Liver (tissue), 3 donors: ENCODE measurements at regions not wholly inside any gene's neighbourhood (a gene's known extent, or its start where the extent isn't known, plus 50 kb on each side); places are given as distances from the start of the nearest gene placed in this dataset.

ENCODE experiments used
- FOXA1 ChIP-seq: IDR thresholded peaks from 2 replicates; pipeline ENCODE4 v1.6.1; 2016; ENCODE audit warnings: antibody characterized with exemption
- RAD21 ChIP-seq, 2 donors: IDR thresholded peaks; 2 replicates each; pipeline ENCODE4 v1.6.1; 2016; ENCODE audit warnings: antibody characterized with exemption in 2 of 2, mild to moderate bottlenecking in 2 of 2
- SP1 ChIP-seq: IDR thresholded peaks from 2 replicates; pipeline ENCODE4 v1.6.1; 2018; ENCODE audit warnings: antibody characterized with exemption, mild to moderate bottlenecking
- YY1 ChIP-seq: IDR thresholded peaks from 2 replicates; pipeline ENCODE4 v1.6.1; 2016; ENCODE audit warnings: antibody characterized with exemption, mild to moderate bottlenecking
- TF ChIP-seq, protein P1 (sequence below): fragments of 150-350 bp; IDR thresholded peaks from 2 replicates; pipeline ENCODE4 v1.5.1; 2017; ENCODE audit warnings: improper control_type of control experiment, low read depth, low read length; ENCODE audit not compliant: missing input control
- TF ChIP-seq, protein P2 (sequence below): IDR thresholded peaks from 2 replicates; pipeline ENCODE4 v1.6.1; 2016; ENCODE audit warnings: antibody characterized with exemption, mild to moderate bottlenecking
- TF ChIP-seq, protein P3 (sequence below): IDR thresholded peaks from 2 replicates; pipeline ENCODE4 v1.6.1; 2016; ENCODE audit warnings: antibody characterized with exemption
- donor health status: healthy.
- donor health status: healthy.

DNA sequence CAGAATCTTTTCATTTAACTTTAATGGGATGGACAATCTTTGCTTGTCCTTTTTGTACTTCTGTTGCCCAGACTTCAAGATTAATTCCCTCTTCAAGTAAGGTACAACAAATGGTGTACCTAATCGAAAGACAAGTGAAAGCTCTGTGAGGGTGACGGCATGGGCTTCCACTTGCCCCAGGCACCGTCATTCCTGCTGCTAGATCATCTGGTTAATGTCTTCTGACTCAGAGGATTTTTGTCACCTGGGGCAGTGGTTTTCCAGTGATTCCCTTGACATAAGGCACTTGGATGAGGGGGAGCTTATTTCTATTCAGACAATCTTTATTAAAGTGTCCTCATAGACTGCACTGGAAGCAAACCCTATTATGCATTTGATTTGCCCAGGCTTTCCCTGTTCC is 977.0 kb upstream of the AMELY start:
- TF ChIP-seq, protein P1, sequence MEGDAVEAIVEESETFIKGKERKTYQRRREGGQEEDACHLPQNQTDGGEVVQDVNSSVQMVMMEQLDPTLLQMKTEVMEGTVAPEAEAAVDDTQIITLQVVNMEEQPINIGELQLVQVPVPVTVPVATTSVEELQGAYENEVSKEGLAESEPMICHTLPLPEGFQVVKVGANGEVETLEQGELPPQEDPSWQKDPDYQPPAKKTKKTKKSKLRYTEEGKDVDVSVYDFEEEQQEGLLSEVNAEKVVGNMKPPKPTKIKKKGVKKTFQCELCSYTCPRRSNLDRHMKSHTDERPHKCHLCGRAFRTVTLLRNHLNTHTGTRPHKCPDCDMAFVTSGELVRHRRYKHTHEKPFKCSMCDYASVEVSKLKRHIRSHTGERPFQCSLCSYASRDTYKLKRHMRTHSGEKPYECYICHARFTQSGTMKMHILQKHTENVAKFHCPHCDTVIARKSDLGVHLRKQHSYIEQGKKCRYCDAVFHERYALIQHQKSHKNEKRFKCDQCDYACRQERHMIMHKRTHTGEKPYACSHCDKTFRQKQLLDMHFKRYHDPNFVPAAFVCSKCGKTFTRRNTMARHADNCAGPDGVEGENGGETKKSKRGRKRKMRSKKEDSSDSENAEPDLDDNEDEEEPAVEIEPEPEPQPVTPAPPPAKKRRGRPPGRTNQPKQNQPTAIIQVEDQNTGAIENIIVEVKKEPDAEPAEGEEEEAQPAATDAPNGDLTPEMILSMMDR, result no peak
- TF ChIP-seq RAD21 (IDR thresholded peaks at IDR 0.05) (no peak), FOXA1 (no peak), YY1 (no peak), SP1 (no peak)
- TF ChIP-seq, protein P2, sequence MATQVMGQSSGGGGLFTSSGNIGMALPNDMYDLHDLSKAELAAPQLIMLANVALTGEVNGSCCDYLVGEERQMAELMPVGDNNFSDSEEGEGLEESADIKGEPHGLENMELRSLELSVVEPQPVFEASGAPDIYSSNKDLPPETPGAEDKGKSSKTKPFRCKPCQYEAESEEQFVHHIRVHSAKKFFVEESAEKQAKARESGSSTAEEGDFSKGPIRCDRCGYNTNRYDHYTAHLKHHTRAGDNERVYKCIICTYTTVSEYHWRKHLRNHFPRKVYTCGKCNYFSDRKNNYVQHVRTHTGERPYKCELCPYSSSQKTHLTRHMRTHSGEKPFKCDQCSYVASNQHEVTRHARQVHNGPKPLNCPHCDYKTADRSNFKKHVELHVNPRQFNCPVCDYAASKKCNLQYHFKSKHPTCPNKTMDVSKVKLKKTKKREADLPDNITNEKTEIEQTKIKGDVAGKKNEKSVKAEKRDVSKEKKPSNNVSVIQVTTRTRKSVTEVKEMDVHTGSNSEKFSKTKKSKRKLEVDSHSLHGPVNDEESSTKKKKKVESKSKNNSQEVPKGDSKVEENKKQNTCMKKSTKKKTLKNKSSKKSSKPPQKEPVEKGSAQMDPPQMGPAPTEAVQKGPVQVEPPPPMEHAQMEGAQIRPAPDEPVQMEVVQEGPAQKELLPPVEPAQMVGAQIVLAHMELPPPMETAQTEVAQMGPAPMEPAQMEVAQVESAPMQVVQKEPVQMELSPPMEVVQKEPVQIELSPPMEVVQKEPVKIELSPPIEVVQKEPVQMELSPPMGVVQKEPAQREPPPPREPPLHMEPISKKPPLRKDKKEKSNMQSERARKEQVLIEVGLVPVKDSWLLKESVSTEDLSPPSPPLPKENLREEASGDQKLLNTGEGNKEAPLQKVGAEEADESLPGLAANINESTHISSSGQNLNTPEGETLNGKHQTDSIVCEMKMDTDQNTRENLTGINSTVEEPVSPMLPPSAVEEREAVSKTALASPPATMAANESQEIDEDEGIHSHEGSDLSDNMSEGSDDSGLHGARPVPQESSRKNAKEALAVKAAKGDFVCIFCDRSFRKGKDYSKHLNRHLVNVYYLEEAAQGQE, result no peak
- TF ChIP-seq, protein P3, sequence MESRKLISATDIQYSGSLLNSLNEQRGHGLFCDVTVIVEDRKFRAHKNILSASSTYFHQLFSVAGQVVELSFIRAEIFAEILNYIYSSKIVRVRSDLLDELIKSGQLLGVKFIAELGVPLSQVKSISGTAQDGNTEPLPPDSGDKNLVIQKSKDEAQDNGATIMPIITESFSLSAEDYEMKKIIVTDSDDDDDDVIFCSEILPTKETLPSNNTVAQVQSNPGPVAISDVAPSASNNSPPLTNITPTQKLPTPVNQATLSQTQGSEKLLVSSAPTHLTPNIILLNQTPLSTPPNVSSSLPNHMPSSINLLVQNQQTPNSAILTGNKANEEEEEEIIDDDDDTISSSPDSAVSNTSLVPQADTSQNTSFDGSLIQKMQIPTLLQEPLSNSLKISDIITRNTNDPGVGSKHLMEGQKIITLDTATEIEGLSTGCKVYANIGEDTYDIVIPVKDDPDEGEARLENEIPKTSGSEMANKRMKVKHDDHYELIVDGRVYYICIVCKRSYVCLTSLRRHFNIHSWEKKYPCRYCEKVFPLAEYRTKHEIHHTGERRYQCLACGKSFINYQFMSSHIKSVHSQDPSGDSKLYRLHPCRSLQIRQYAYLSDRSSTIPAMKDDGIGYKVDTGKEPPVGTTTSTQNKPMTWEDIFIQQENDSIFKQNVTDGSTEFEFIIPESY, result no peak
